Esophagus mucosa (tissue), 1 donor: ENCODE measurements at regions not wholly inside any gene's neighbourhood (a gene's known extent, or its start where the extent isn't known, plus 50 kb on each side); places are given as distances from the start of the nearest gene placed in this dataset.
A peak's percentile ranks its signal among the peaks of the same experiment; 100 is the strongest.
"Not testable (repeated sequence)": the region's sequence is repeated elsewhere in the genome, so short reads cannot be mapped to it uniquely, and the experiment has no call there.

ENCODE experiments used
- ATAC-seq: fragments of 200-7000 bp; cut with Tn5 transposase; one replicate; pipeline ENCODE4 v1.9.1; 2020
- donor health status: DM: yes; HTN: yes; CAD: no.

- ATAC-seq = peak; percentile 28
Observed at GRCh38 chr11:82533628-82534327, 199.9 kb downstream of the FAM181B start.

- ATAC-seq = no peak
Observed at GRCh38 chr11:82529936-82530335, 203.7 kb downstream of the FAM181B start.

GRCh38 chr11:82527081-82527584 is 206.5 kb downstream of the FAM181B start:
- no peak for ATAC-seq

GRCh38 chr11:82523141-82523540 is 210.5 kb downstream of the FAM181B start:
- ATAC-seq = no peak

GRCh38 chr11:82521427-82521826 is 212.2 kb downstream of the FAM181B start:
- no peak for ATAC-seq

GRCh38 chr11:82507288-82507687 is 226.4 kb downstream of the FAM181B start:
- ATAC-seq = no peak

- no peak for ATAC-seq
Observed at GRCh38 chr11:82505379-82505778, 228.3 kb downstream of the FAM181B start.

- not testable (repeated sequence) for ATAC-seq
Observed at GRCh38 chr11:82501174-82501573, 232.5 kb downstream of the FAM181B start.

- peak; percentile 52 for ATAC-seq
Observed at GRCh38 chr11:82494988-82495432, 238.7 kb downstream of the FAM181B start.

- no peak for ATAC-seq
Observed at GRCh38 chr11:82474876-82475275, 258.8 kb downstream of the FAM181B start.

- no peak for ATAC-seq
Observed at GRCh38 chr11:82465481-82465880, 268.2 kb downstream of the FAM181B start.

GRCh38 chr11:82462608-82463242 is 270.9 kb downstream of the FAM181B start:
- ATAC-seq = no peak

- no peak for ATAC-seq
Observed at GRCh38 chr11:82458761-82459160, 274.9 kb downstream of the FAM181B start.

GRCh38 chr11:82458147-82458546 is 275.5 kb downstream of the FAM181B start:
- ATAC-seq = no peak

- ATAC-seq = no peak
Observed at GRCh38 chr11:82450996-82451395, 282.7 kb downstream of the FAM181B start.

- ATAC-seq = no peak
Observed at GRCh38 chr11:82406611-82407010, 327.1 kb downstream of the FAM181B start.

GRCh38 chr11:82405421-82405820 is 328.2 kb downstream of the FAM181B start:
- ATAC-seq = no peak

GRCh38 chr11:82404981-82405380 is 328.7 kb downstream of the FAM181B start:
- ATAC-seq = no peak

- no peak for ATAC-seq
Observed at GRCh38 chr11:82403640-82404305, 329.9 kb downstream of the FAM181B start.

- no peak for ATAC-seq
Observed at GRCh38 chr11:82398300-82398815, 335.3 kb downstream of the FAM181B start.

- not testable (repeated sequence) for ATAC-seq
Observed at GRCh38 chr11:82396639-82397038, 337.0 kb downstream of the FAM181B start.

- no peak for ATAC-seq
Observed at GRCh38 chr11:82384308-82384707, 349.4 kb downstream of the FAM181B start.
